ENCODE measurements at regions not wholly inside any gene's neighbourhood (a gene's known extent, or its start where the extent isn't known, plus 50 kb on each side); places are given as distances from the start of the nearest gene placed in this dataset.

DNA sequence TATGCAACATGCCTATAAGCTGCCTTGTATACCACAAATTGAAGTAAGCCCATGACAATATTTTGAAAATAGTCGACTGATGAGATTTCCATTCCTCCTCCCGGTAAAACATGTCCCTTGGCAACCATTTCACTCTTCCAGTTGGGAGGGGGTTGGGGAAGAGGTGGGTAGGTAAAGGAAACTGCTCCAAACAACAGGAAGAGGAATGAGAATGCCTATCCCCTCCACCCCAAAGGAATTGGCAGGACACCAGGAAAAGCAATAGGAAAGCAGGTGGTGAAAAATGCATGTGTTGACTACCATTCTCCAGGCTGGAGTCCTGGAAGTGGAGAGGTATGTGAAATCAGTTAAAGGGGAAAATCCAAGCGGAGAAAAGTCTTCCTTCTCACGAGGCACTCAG lies 455.9 kb upstream of the PSMD7 start:
- no peak for TF ChIP-seq POLR2AphosphoS5 (IDR thresholded peaks at IDR 0.05; ENCODE audit: low read depth, low read length)
- TF ChIP-seq POLR2A (IDR thresholded peaks at IDR 0.05; ENCODE audit: low read depth, low read length), result no peak
- TF ChIP-seq TAF1 (IDR thresholded peaks at IDR 0.05; ENCODE audit: borderline replicate concordance, low read depth, low read length), result no peak
- no peak for FAIRE-seq
- DNase-seq (ENCODE audit: insufficient read length), result no peak

DNA sequence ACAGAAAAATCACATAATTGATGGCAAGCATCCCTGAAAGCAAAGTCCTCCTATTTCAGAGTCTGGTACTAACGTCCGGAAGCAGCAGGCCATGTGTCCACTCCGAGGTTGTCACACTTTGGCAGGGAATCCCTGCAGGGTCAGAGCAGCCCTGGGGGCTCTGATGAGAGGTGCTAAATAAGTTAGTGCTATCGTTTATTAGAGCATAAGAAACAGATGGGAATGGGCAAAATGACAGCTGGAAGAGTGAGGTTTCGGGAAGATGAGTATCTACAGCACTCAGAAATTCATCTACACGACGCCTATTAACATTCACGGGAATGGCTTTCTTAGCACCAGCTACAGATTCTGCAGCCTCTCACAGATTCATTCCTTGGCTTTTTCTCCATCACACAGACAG lies 465.4 kb upstream of the PSMD7 start:
- FAIRE-seq (no peak), DNase-seq (ENCODE audit: insufficient read length) (no peak)
- TF ChIP-seq POLR2A (IDR thresholded peaks at IDR 0.05; ENCODE audit: low read depth, low read length) (no peak), POLR2AphosphoS5 (IDR thresholded peaks at IDR 0.05; ENCODE audit: low read depth, low read length) (no peak), TAF1 (IDR thresholded peaks at IDR 0.05; ENCODE audit: borderline replicate concordance, low read depth, low read length) (no peak)

DNA sequence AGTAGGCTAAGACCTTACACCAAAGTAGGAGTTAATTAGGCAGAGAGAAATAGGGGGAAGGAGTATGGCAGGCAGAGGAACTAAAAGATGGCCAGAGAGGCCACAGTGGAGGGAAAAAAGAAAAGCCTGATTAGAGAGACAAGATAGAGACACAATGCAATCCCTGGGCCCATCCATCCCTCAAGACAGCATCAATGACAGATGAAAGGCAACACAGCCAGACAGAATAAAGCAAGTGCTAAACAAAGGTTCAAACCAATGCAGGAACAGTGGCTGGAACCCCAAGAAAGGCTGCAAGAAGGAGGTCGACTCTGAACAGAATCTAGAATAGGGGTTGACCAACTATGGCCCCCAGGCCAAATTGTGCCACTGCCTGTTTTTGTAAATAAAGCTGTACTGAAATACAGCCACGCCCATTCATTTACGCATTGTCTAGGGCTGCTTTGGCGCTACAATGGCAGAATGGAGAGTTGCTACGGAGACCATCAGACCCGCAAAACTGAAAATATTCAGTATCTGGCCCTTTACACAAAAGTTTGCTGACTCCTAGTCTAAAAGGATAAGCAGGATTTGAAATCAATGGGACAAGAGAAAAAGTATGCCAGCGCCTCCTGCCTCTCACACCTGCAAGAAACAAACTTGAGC lies 473.3 kb upstream of the PSMD7 start:
- TF ChIP-seq POLR2AphosphoS5 (IDR thresholded peaks at IDR 0.05; ENCODE audit: low read depth, low read length), result no peak
- no peak for TF ChIP-seq TAF1 (IDR thresholded peaks at IDR 0.05; ENCODE audit: borderline replicate concordance, low read depth, low read length)
- TF ChIP-seq POLR2A (IDR thresholded peaks at IDR 0.05; ENCODE audit: low read depth, low read length), result no peak
- no peak for DNase-seq (ENCODE audit: insufficient read length)
- no peak for FAIRE-seq

DNA sequence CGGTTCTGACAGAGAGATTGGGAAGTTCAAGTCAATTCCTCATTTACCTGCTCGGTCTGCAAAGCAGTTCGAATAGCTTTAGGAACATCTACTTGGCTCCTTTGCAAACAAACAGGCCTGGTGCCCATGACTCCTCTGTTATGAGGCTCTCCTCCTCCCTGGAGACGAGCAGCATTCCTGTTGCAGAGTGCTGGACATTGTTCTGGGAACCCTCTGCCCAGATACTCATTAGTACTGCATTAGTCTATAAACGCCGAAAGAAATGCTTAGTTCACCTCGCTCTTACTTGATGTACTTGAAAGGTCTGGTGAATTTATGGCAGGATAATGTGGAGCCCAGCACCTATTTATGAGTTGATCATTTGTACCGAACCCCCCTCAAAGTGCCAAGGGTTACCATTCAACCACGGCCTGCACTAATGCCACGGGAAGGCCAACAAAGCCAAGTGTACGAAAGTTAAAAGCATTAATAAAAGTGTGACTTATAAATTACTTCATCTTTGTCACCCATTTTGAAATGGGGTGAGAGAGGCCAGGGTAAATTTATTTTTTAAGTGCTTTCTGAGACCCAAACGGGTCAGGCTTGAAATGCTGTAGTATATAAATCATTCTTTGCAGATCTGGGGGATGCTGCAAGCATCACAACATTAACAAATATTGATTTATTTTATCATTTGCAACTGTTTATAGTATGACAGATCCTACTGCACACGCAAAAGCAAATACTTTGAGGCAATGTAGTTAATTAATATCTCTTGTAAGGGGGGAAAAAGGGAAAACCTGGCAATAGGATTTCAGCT lies 478.9 kb upstream of the PSMD7 start:
- FAIRE-seq (no peak), DNase-seq (ENCODE audit: insufficient read length) (no peak)
- TF ChIP-seq TAF1 (IDR thresholded peaks at IDR 0.05; ENCODE audit: borderline replicate concordance, low read depth, low read length) (no peak), POLR2AphosphoS5 (IDR thresholded peaks at IDR 0.05; ENCODE audit: low read depth, low read length) (no peak), POLR2A (IDR thresholded peaks at IDR 0.05; ENCODE audit: low read depth, low read length) (no peak)

DNA sequence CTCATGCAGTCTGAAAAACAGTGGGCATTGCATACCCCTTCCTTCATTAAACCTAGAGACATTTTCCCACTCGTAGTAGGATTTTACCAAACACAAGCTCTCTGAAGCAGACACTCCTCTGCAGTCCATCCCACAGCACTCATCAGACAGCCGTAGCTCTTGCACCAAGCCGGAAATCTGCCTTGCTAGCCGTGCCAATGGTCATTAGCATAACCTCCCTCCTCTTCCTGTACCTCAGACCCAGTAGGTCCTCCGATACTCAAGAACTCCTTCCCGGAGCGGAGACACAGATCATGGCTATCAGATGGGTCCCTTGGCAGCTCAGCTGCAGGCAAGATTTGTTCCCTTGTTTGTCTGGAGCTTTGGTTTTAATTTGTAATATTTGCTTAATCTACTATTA lies 483.1 kb upstream of the PSMD7 start:
- DNase-seq (ENCODE audit: insufficient read length) (no peak), FAIRE-seq (no peak)
- no peak for TF ChIP-seq POLR2AphosphoS5 (IDR thresholded peaks at IDR 0.05; ENCODE audit: low read depth, low read length)
- no peak for TF ChIP-seq TAF1 (IDR thresholded peaks at IDR 0.05; ENCODE audit: borderline replicate concordance, low read depth, low read length)
- TF ChIP-seq POLR2A (IDR thresholded peaks at IDR 0.05; ENCODE audit: low read depth, low read length), result no peak

DNA sequence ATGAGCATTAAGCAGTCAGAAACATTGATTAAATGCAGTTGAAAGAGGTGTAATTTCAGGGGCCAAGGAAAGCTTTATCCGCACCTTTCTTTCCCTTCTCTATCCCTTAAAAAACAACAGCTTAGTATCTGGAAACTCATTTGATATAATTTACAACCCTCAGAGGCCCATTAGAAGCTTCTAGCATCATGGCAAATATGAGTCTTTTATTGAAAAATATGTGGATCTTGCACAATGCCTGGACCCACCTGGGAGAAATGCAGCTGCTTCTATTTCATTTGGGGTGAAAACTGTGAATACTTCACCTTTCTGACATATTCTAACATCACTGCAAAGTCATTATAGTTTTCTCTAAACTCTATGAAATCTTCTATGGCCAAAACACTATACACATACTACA lies 492.2 kb upstream of the PSMD7 start:
- FAIRE-seq, result no peak
- no peak for DNase-seq (ENCODE audit: insufficient read length)
- no peak for TF ChIP-seq POLR2A (IDR thresholded peaks at IDR 0.05; ENCODE audit: low read depth, low read length)
- TF ChIP-seq TAF1 (IDR thresholded peaks at IDR 0.05; ENCODE audit: borderline replicate concordance, low read depth, low read length), result no peak
- TF ChIP-seq POLR2AphosphoS5 (IDR thresholded peaks at IDR 0.05; ENCODE audit: low read depth, low read length), result no peak

DNA sequence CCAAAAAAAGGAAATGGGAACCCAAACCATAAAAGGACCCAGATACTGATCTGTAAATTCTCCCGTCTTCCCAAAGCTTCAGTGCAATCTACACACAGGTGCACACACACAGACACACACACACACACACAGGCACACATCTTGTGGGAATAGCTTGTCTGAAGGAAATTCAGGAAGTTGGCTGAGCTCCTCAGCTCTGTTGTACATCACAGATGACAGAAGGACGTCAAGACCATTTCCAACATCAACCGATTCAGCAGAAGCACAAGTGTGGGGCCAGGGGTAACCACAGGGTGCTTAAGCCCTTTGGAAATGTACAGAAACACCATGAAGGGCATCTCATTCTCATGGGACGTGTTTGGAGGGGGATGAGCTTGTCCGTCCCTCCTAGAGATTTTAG lies 498.1 kb upstream of the PSMD7 start:
- no peak for DNase-seq (ENCODE audit: insufficient read length)
- FAIRE-seq, result no peak
- TF ChIP-seq POLR2AphosphoS5 (IDR thresholded peaks at IDR 0.05; ENCODE audit: low read depth, low read length) (no peak), POLR2A (IDR thresholded peaks at IDR 0.05; ENCODE audit: low read depth, low read length) (no peak), TAF1 (IDR thresholded peaks at IDR 0.05; ENCODE audit: borderline replicate concordance, low read depth, low read length) (no peak)

DNA sequence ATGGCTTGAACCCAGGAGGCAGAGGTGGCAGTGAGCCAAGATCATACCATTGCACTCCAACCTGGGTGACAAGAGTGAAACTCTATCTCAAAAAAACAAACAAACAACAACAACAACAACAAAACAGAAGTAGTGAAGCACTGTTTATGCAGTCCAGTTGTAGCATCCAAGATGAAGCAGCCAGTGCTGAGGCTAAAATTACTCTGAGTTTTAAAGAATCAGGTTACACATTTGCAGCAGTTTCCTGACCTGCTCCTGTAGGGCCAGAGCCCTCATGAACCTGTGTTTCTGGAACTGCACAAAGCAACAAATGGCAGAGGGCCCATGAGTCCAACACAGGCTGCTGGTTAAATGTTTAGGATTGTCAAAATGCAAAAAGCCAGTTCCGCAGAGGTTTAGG lies 499.5 kb upstream of the PSMD7 start:
- no peak for FAIRE-seq
- no peak for TF ChIP-seq TAF1 (IDR thresholded peaks at IDR 0.05; ENCODE audit: borderline replicate concordance, low read depth, low read length)
- no peak for TF ChIP-seq POLR2AphosphoS5 (IDR thresholded peaks at IDR 0.05; ENCODE audit: low read depth, low read length)
- no peak for TF ChIP-seq POLR2A (IDR thresholded peaks at IDR 0.05; ENCODE audit: low read depth, low read length)

DNA sequence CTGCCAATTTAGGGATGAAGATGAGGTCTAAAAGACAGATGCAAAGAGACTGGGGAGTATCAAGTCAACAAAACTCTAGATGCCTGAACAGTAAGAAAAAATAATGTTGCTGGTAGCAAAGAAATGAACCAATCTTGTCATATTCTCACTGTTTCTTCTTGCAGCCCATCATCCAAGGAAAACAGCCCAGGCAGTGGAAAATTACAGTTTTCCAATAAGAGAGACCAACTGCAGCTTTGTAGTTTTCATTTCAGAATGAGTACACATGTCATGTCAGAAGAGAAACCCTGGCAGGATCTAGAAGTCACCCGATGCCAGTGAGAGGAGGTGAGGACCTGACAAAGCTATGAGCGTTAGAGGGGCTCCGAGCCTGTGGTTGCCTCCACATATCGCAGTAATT lies 500.4 kb upstream of the PSMD7 start:
- FAIRE-seq (no peak), DNase-seq (ENCODE audit: insufficient read length) (no peak)
- no peak for TF ChIP-seq POLR2A (IDR thresholded peaks at IDR 0.05; ENCODE audit: low read depth, low read length)
- no peak for TF ChIP-seq TAF1 (IDR thresholded peaks at IDR 0.05; ENCODE audit: borderline replicate concordance, low read depth, low read length)
- no peak for TF ChIP-seq POLR2AphosphoS5 (IDR thresholded peaks at IDR 0.05; ENCODE audit: low read depth, low read length)

More for the DNA sequence above, 499.5 kb upstream of the PSMD7 start:
- DNase-seq (ENCODE audit: insufficient read length), result no peak

DNA sequence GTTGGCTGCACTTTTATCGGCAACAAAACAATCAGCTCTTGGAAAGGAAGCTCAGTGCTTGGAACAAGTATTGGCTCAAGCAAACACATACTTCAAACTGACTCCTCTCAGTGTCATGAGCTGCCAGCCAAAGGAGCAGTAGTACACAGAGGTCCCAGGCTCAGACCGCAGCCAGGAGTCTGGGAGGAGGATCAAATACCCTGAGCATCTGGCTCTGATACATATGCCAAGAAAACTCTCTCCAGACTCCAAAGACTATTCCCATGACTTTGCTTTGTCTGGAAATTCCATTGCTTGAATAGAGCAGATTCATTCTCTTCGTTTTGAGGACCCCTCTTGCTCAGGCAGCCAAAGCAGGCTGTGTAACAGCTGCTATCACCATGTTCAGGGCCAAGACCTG lies 501.6 kb upstream of the PSMD7 start:
- no peak for TF ChIP-seq TAF1 (IDR thresholded peaks at IDR 0.05; ENCODE audit: borderline replicate concordance, low read depth, low read length)
- no peak for TF ChIP-seq POLR2AphosphoS5 (IDR thresholded peaks at IDR 0.05; ENCODE audit: low read depth, low read length)
- TF ChIP-seq POLR2A (IDR thresholded peaks at IDR 0.05; ENCODE audit: low read depth, low read length), result no peak
- DNase-seq (ENCODE audit: insufficient read length), result no peak
- no peak for FAIRE-seq

DNA sequence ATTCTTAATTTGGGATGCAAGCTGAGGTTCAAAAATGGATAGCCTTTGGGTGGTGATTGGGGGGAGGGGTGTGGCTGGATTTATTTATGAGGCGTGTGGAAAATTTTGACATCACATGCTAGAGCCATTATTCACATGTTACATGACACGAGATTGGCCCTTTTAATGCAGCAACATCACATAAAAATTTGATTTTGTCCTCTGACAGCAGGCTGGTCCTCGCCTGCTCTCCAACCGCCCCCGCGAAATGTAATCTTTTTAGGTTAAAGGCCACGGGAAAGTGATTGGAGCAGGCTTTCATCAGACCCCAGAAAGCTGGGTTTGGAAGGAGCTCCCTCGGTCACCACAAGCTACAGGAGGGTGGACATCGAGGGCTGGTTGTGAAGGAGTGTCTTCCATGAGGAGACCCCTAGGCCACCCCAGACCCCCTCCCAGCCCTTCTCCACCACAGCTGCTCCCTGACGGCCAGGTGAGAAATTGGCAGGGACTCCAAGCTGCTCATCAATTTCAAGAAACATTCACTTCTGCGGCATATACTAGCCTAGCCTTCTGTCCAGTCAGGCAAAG lies 502.7 kb upstream of the PSMD7 start:
- TF ChIP-seq POLR2AphosphoS5 (IDR thresholded peaks at IDR 0.05; ENCODE audit: low read depth, low read length) (no peak), POLR2A (IDR thresholded peaks at IDR 0.05; ENCODE audit: low read depth, low read length) (no peak), TAF1 (IDR thresholded peaks at IDR 0.05; ENCODE audit: borderline replicate concordance, low read depth, low read length) (no peak)
- FAIRE-seq (no peak), DNase-seq (ENCODE audit: insufficient read length) (no peak)

DNA sequence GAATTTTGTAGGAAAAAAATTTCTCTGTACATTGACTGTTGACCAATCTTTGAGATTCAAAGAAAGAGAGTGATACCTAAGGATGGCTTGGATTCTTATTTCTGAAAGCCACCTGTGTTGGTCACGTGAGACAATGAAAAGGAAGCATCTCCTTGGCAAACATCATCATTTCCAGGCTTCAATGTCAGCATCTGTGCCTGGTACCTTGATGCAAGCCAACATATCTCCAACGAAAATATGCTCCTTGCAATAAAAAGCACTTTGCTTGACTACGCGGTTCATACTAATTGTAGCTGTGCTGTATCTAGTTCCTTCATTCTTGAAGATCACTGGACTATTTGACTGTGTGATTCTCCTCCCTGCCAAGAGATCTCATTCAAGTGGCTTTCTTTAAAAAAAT lies 503.4 kb upstream of the PSMD7 start:
- FAIRE-seq, result no peak
- no peak for DNase-seq (ENCODE audit: insufficient read length)
- no peak for TF ChIP-seq TAF1 (IDR thresholded peaks at IDR 0.05; ENCODE audit: borderline replicate concordance, low read depth, low read length)
- no peak for TF ChIP-seq POLR2AphosphoS5 (IDR thresholded peaks at IDR 0.05; ENCODE audit: low read depth, low read length)
- no peak for TF ChIP-seq POLR2A (IDR thresholded peaks at IDR 0.05; ENCODE audit: low read depth, low read length)
